Fibroblast of villous mesenchyme (primary cell): ENCODE measurements at regions not wholly inside any gene's neighbourhood (a gene's known extent, or its start where the extent isn't known, plus 50 kb on each side); places are given as distances from the start of the nearest gene placed in this dataset.
"Not testable (repeated sequence)": the region's sequence is repeated elsewhere in the genome, so short reads cannot be mapped to it uniquely, and the experiment has no call there.

Source experiments
- DNase-seq: peaks from one replicate; pipeline ENCODE4 v3.0.0-alpha.2; 2010; ENCODE audit warnings: low read depth
- H3K4me3 ChIP-seq: 2 replicates; pipeline ENCODE4 v1.5.1; 2011; ENCODE audit warnings: low read depth, mild to moderate bottlenecking, low read length
- CTCF ChIP-seq: IDR thresholded peaks from 2 replicates; pipeline ENCODE4 v1.5.1; 2012; ENCODE audit warnings: low read depth, mild to moderate bottlenecking, low read length; ENCODE audit not compliant: insufficient read depth

GRCh38 chr4:186979961-186980745, 256.5 kb upstream of the FAT1 start:
- H3K4me3 ChIP-seq, result peak overlapping the region; percentile 35
- no peak for TF ChIP-seq CTCF
- peak; percentile 42 for DNase-seq

- no peak for TF ChIP-seq CTCF
- no peak for DNase-seq
Measured at GRCh38 chr4:186981161-186981560, 257.5 kb upstream of the FAT1 start.

GRCh38 chr4:186982160-186982559, 258.5 kb upstream of the FAT1 start:
- DNase-seq, result no peak
- no peak for TF ChIP-seq CTCF
- no peak overlapping the region for H3K4me3 ChIP-seq

More at GRCh38 chr4:186981161-186981560, 257.5 kb upstream of the FAT1 start:
- no peak overlapping the region for H3K4me3 ChIP-seq

- no peak for DNase-seq
- H3K4me3 ChIP-seq, result no peak overlapping the region
- no peak for TF ChIP-seq CTCF
Measured at GRCh38 chr4:186984105-186984644, 260.5 kb upstream of the FAT1 start.

- DNase-seq, result no peak
- no peak for TF ChIP-seq CTCF
- no peak overlapping the region for H3K4me3 ChIP-seq
Measured at GRCh38 chr4:186999686-187000085, 276.0 kb upstream of the FAT1 start.

- DNase-seq, result no peak
- TF ChIP-seq CTCF, result no peak
- H3K4me3 ChIP-seq, result no peak overlapping the region
Measured at GRCh38 chr4:187000281-187000680, 276.6 kb upstream of the FAT1 start.

- DNase-seq, H3K4me3 ChIP-seq: not testable (repeated sequence)
Measured at GRCh38 chr4:187002133-187002532, 278.5 kb upstream of the FAT1 start.
